HG03378 (cell line): ENCODE measurements at regions not wholly inside any gene's neighbourhood (a gene's known extent, or its start where the extent isn't known, plus 50 kb on each side); places are given as distances from the start of the nearest gene placed in this dataset.
"Not testable (repeated sequence)": the region's sequence is repeated elsewhere in the genome, so short reads cannot be mapped to it uniquely, and the experiment has no call there.

ENCODE experiments used
- ATAC-seq: cut with Tn5 transposase; IDR thresholded peaks from one replicate; pipeline ENCODE4 v1.9.1; 2021; ENCODE audit warnings: mild to moderate bottlenecking, moderate library complexity; ENCODE audit not compliant: unreplicated experiment

GRCh38 chr9:26261503-26262330 is 583.5 kb upstream of the TUSC1 start:
- no peak for ATAC-seq

GRCh38 chr9:26260238-26260637 is 582.0 kb upstream of the TUSC1 start:
- ATAC-seq, result no peak

GRCh38 chr9:26247861-26248260 is 569.6 kb upstream of the TUSC1 start:
- no peak for ATAC-seq

- ATAC-seq, result no peak
Measured at GRCh38 chr9:26244661-26245451, 566.6 kb upstream of the TUSC1 start.

- ATAC-seq, result no peak
Measured at GRCh38 chr9:26243726-26244125, 565.5 kb upstream of the TUSC1 start.

GRCh38 chr9:26243029-26243697 is 564.9 kb upstream of the TUSC1 start:
- ATAC-seq, result no peak

GRCh38 chr9:26240020-26240419 is 561.8 kb upstream of the TUSC1 start:
- no peak for ATAC-seq

- ATAC-seq, result no peak
Measured at GRCh38 chr9:26237256-26237655, 559.0 kb upstream of the TUSC1 start.

- ATAC-seq, result no peak
Measured at GRCh38 chr9:26234865-26235264, 556.6 kb upstream of the TUSC1 start.

- ATAC-seq, result no peak
Measured at GRCh38 chr9:26231391-26231790, 553.1 kb upstream of the TUSC1 start.

- no peak for ATAC-seq
Measured at GRCh38 chr9:26229324-26230054, 551.2 kb upstream of the TUSC1 start.

- ATAC-seq, result no peak
Measured at GRCh38 chr9:26228273-26228672, 550.0 kb upstream of the TUSC1 start.

GRCh38 chr9:26221290-26221689 is 543.0 kb upstream of the TUSC1 start:
- no peak for ATAC-seq

GRCh38 chr9:26220367-26220766 is 542.1 kb upstream of the TUSC1 start:
- no peak for ATAC-seq

- no peak for ATAC-seq
Measured at GRCh38 chr9:26219961-26220360, 541.7 kb upstream of the TUSC1 start.

GRCh38 chr9:26216702-26217101 is 538.5 kb upstream of the TUSC1 start:
- ATAC-seq, result no peak

- ATAC-seq, result not testable (repeated sequence)
Measured at GRCh38 chr9:26214713-26215444, 536.6 kb upstream of the TUSC1 start.

- ATAC-seq, result no peak
Measured at GRCh38 chr9:26210338-26210851, 532.2 kb upstream of the TUSC1 start.

- ATAC-seq, result no peak
Measured at GRCh38 chr9:26205261-26205660, 527.0 kb upstream of the TUSC1 start.

GRCh38 chr9:26193237-26193636 is 515.0 kb upstream of the TUSC1 start:
- ATAC-seq, result no peak
